ENCODE measurements at regions not wholly inside any gene's neighbourhood (a gene's known extent, or its start where the extent isn't known, plus 50 kb on each side); places are given as distances from the start of the nearest gene placed in this dataset.

- DNase-seq (ENCODE audit: low read depth) = no peak
Measured at GRCh38 chr6:14945461-14946185, 300.2 kb upstream of the JARID2 start.

GRCh38 chr6:14946753-14947152 lies 299.1 kb upstream of the JARID2 start:
- DNase-seq (ENCODE audit: low read depth) = no peak

GRCh38 chr6:14948586-14949245 lies 297.2 kb upstream of the JARID2 start:
- no peak for DNase-seq (ENCODE audit: low read depth)

- no peak for DNase-seq (ENCODE audit: low read depth)
Measured at GRCh38 chr6:14950103-14950969, 295.5 kb upstream of the JARID2 start.

GRCh38 chr6:14950970-14951276 lies 294.9 kb upstream of the JARID2 start:
- no peak for DNase-seq (ENCODE audit: low read depth)

GRCh38 chr6:14951704-14952103 lies 294.2 kb upstream of the JARID2 start:
- DNase-seq (ENCODE audit: low read depth) = no peak

GRCh38 chr6:14953836-14954235 lies 292.0 kb upstream of the JARID2 start:
- DNase-seq (ENCODE audit: low read depth) = no peak

- no peak for DNase-seq (ENCODE audit: low read depth)
Measured at GRCh38 chr6:14957355-14958059, 288.4 kb upstream of the JARID2 start.

GRCh38 chr6:14959324-14959885 lies 286.5 kb upstream of the JARID2 start:
- DNase-seq (ENCODE audit: low read depth) = no peak

- DNase-seq (ENCODE audit: low read depth) = no peak
Measured at GRCh38 chr6:14964556-14965270, 281.2 kb upstream of the JARID2 start.

- DNase-seq (ENCODE audit: low read depth) = no peak
Measured at GRCh38 chr6:14965424-14966075, 280.3 kb upstream of the JARID2 start.

GRCh38 chr6:14966096-14966905 lies 279.6 kb upstream of the JARID2 start:
- DNase-seq (ENCODE audit: low read depth) = no peak

- no peak for DNase-seq (ENCODE audit: low read depth)
Measured at GRCh38 chr6:14966906-14967711, 278.8 kb upstream of the JARID2 start.

- no peak for DNase-seq (ENCODE audit: low read depth)
Measured at GRCh38 chr6:14968056-14968637, 277.7 kb upstream of the JARID2 start.

GRCh38 chr6:14969126-14969525 lies 276.7 kb upstream of the JARID2 start:
- DNase-seq (ENCODE audit: low read depth) = no peak

- no peak for DNase-seq (ENCODE audit: low read depth)
Measured at GRCh38 chr6:14972379-14973067, 273.3 kb upstream of the JARID2 start.

- no peak for DNase-seq (ENCODE audit: low read depth)
Measured at GRCh38 chr6:14974372-14974771, 271.5 kb upstream of the JARID2 start.

All from stimulated activated CD4-positive, alpha-beta T cell treated with anti-CD3 and anti-CD28 coated beads, Interleukin-2, amount 100 ng/mL, for 4 hours (primary cell).